Hepatocyte (in vitro differentiated cells): ENCODE measurements at regions not wholly inside any gene's neighbourhood (a gene's known extent, or its start where the extent isn't known, plus 50 kb on each side); places are given as distances from the start of the nearest gene placed in this dataset.

ENCODE experiments used
- DNase-seq: peaks from one replicate; pipeline ENCODE4 v3.0.0-alpha.2; 2016; ENCODE audit warnings: low spot score
- H2AFZ ChIP-seq: fragments of 200-600 bp; sonication (generic); 2 replicates; pipeline ENCODE4 v1.6.0; 2016; ENCODE audit warnings: antibody characterized with exemption, mild to moderate bottlenecking
- H3K27ac ChIP-seq: fragments of 200-600 bp; sonication (generic); 2 replicates; pipeline ENCODE4 v1.5.1; 2016; ENCODE audit warnings: mild to moderate bottlenecking
- H3K27me3 ChIP-seq: fragments of 200-600 bp; sonication (generic); 2 replicates; pipeline ENCODE4 v1.6.1; 2016
- H3K36me3 ChIP-seq: fragments of 200-600 bp; sonication (generic); replicated peaks from 2 replicates; pipeline ENCODE4 v1.5.1; 2016; ENCODE audit warnings: low read depth; ENCODE audit not compliant: insufficient read depth
- H3K4me1 ChIP-seq: fragments of 200-600 bp; sonication (generic); 2 replicates; pipeline ENCODE4 v1.5.1; 2016; ENCODE audit warnings: mild to moderate bottlenecking, moderate library complexity; ENCODE audit not compliant: insufficient read depth
- H3K4me2 ChIP-seq: fragments of 200-600 bp; sonication (generic); 2 replicates; pipeline ENCODE4 v1.6.0; 2016
- H3K4me3 ChIP-seq: fragments of 200-600 bp; sonication (generic); 2 replicates; pipeline ENCODE4 v1.5.1; 2016; ENCODE audit warnings: mild to moderate bottlenecking
- H3K79me2 ChIP-seq: fragments of 200-600 bp; sonication (generic); 2 replicates; pipeline ENCODE4 v1.6.0; 2017; ENCODE audit warnings: mild to moderate bottlenecking
- H3K9me2 ChIP-seq: fragments of 200-600 bp; sonication (generic); replicated peaks from 2 replicates; pipeline ENCODE4 v1.6.0; 2017; ENCODE audit warnings: mild to moderate bottlenecking; ENCODE audit not compliant: insufficient read depth
- H3K9me3 ChIP-seq: fragments of 200-600 bp; sonication (generic); 2 replicates; pipeline ENCODE4 v1.5.1; 2016; ENCODE audit warnings: low read depth, mild to moderate bottlenecking
- H4K20me1 ChIP-seq: fragments of 200-600 bp; sonication (generic); 2 replicates; pipeline ENCODE4 v1.6.0; 2016; ENCODE audit warnings: mild to moderate bottlenecking; ENCODE audit not compliant: insufficient read depth, poor library complexity, severe bottlenecking
- CTCF ChIP-seq: fragments of 200-600 bp; sonication (generic); IDR thresholded peaks from 2 replicates; pipeline ENCODE4 v1.5.1; 2016; ENCODE audit warnings: antibody characterized with exemption, mild to moderate bottlenecking; ENCODE audit not compliant: poor library complexity
- EZH2 ChIP-seq: fragments of 200-600 bp; sonication (generic); IDR thresholded peaks from 2 replicates; pipeline ENCODE4 v1.6.1; 2016; ENCODE audit warnings: antibody characterized with exemption, mild to moderate bottlenecking, borderline replicate concordance
- EZH2phosphoT487 ChIP-seq: fragments of 200-600 bp; sonication (generic); IDR thresholded peaks from one replicate; pipeline ENCODE4 v1.6.1; 2018; ENCODE audit warnings: antibody characterized with exemption, mild to moderate bottlenecking, low read depth, moderate library complexity; ENCODE audit not compliant: unreplicated experiment, severe bottlenecking
- WGBS: methylation state at CpG from one replicate; pipeline ENCODE4 v1.1.6; 2016; ENCODE audit warnings: low lambda C conversion rate; ENCODE audit errors: missing lambda C conversion rate; 5-methylcytosine and 5-hydroxymethylcytosine counted together

DNA sequence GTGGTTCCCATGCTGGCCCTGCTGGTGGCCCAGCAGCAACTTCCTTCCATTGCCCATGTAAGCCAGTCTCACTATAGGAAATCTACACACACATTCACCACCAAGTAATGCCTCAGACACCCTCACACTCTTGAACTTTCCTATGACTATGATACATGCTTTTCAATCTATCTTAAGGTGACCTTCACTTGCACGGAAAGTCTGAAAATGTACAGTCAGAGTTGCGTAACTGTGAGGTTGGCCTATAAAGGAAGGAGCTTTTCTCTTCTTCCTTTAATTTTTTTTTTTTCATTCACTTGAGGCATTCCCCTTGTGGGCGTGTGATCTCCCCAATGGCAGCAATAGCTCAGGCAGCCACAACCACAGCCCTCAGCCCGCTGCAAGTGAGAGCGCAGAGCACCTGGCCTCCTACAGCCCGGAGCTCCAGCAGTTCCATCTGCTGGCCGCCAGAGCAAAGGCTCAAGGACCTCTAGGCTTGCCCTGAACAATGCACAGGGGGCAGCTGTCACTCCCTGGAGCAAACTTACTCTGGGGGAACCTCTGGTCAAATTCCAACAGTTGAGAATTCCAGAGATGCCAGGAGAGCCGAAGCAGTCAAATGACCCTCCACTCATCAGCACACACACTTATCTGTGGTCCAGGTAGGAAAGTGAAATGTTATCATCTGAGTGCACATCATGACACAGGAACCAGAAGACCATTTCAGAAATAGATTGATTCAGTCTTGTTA, 123.1 kb upstream of the ADO start:
- no peaks in the 10 kb centered on the region for H3K9me2 ChIP-seq

DNA sequence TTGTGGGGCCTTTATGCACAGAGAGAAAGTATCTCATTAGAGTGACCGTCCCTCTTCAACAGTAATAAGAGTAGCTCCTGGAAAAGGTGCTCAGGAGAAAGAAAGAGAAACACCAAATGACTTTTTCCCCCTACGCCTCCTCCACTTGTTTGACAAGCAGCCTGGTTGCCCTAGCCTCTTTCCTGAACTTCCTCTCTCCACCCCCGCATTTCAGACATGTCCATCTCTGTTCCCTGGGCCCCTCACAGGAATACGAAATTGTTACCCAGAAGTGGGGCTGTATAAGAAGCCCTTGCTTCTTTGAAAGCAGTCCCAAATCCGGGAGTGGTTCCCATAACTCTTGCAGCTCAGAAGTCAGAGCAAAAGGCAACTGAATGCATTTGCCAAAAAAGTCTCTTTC, 119.6 kb upstream of the ADO start:
- Histone ChIP-seq H3K36me3 (no peaks in the 10 kb centered on the region), H3K9me3 (peaks cover 3% of the 10 kb centered on the region), H4K20me1 (no peaks in the 10 kb centered on the region), H3K4me3 (no peak overlapping the region), H3K4me2 (no peak overlapping the region), H3K4me1 (no peaks in the 10 kb centered on the region), H2AFZ (no peak overlapping the region), H3K79me2 (no peaks in the 10 kb centered on the region), H3K27ac (no peak overlapping the region), H3K9me2 (no peaks in the 10 kb centered on the region), H3K27me3 (no peaks in the 10 kb centered on the region)
- DNase-seq: no peak
- 80% methylated on average over 5 of the region's 5 CpGs for WGBS
- TF ChIP-seq CTCF: no peak

More for the DNA sequence above, 123.1 kb upstream of the ADO start:
- no peaks in the 10 kb centered on the region for H3K4me1 ChIP-seq
- H3K36me3 ChIP-seq: no peaks in the 10 kb centered on the region
- no peak overlapping the region for H3K4me2 ChIP-seq
- no peak overlapping the region for H2AFZ ChIP-seq
- no peaks in the 10 kb centered on the region for H3K27me3 ChIP-seq
- H3K79me2 ChIP-seq: no peaks in the 10 kb centered on the region
- no peaks in the 10 kb centered on the region for H3K9me3 ChIP-seq
- no peak overlapping the region for H3K4me3 ChIP-seq
- TF ChIP-seq EZH2 (no peak), CTCF (no peak), EZH2phosphoT487 (no peak)
- no peaks in the 10 kb centered on the region for H4K20me1 ChIP-seq
- WGBS: 64% methylated on average over 8 of the region's 8 CpGs
- no peak overlapping the region for H3K27ac ChIP-seq
- DNase-seq: peak; percentile 42

GRCh38 chr10:62687230-62687748, 117.2 kb upstream of the ADO start:
- no peaks in the 10 kb centered on the region for H3K79me2 ChIP-seq
- no peak for TF ChIP-seq EZH2phosphoT487
- no peak for TF ChIP-seq CTCF
- TF ChIP-seq EZH2: no peak
- H3K4me2 ChIP-seq: no peak overlapping the region
- no peak for DNase-seq
- H4K20me1 ChIP-seq: no peaks in the 10 kb centered on the region
- no peaks in the 10 kb centered on the region for H3K27me3 ChIP-seq
- no peaks in the 10 kb centered on the region for H3K4me1 ChIP-seq
- H3K36me3 ChIP-seq: no peaks in the 10 kb centered on the region
- no peak overlapping the region for H3K27ac ChIP-seq
- H3K9me2 ChIP-seq: no peaks in the 10 kb centered on the region
- no peak overlapping the region for H2AFZ ChIP-seq
- peaks cover 3% of the 10 kb centered on the region for H3K9me3 ChIP-seq
- no peak overlapping the region for H3K4me3 ChIP-seq
